GM23248 (cell line): ENCODE measurements at regions not wholly inside any gene's neighbourhood (a gene's known extent, or its start where the extent isn't known, plus 50 kb on each side); places are given as distances from the start of the nearest gene placed in this dataset.

Experiments
- EZH2 ChIP-seq: fragments of 200-600 bp; sonication (generic); IDR thresholded peaks from 2 replicates; pipeline ENCODE4 v1.6.1; 2018; ENCODE audit warnings: antibody characterized with exemption, mild to moderate bottlenecking; ENCODE audit not compliant: insufficient read depth, poor library complexity, severe bottlenecking
- EZH2phosphoT487 ChIP-seq: fragments of 200-600 bp; sonication (generic); IDR thresholded peaks from 2 replicates; pipeline ENCODE4 v1.6.1; 2018; ENCODE audit warnings: antibody characterized with exemption, moderate library complexity, mild to moderate bottlenecking, low read depth; ENCODE audit not compliant: insufficient read depth

DNA sequence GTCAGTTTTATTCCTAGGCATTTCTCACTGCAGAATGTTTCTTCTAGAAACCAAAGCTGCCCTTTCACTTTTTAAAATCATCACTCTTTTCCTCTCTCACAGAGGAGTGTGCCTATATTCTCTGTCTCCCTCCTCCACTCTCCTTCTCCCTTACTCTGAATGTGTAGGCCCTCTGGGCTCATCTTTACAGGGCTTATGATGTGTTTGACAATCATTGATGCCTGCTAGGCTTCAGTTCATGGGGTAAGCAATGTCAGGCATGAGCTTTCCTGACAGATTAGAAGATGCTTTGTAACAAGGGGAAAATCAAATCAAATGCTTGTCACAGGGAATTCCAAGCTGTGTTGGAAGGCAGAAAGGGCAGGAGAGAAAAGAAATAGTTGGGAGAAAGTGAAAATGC is 742.9 kb downstream of the SORCS3 start:
- TF ChIP-seq EZH2phosphoT487 (no peak), EZH2 (no peak)
